ENCODE measurements at regions not wholly inside any gene's neighbourhood (a gene's known extent, or its start where the extent isn't known, plus 50 kb on each side); places are given as distances from the start of the nearest gene placed in this dataset.

DNA sequence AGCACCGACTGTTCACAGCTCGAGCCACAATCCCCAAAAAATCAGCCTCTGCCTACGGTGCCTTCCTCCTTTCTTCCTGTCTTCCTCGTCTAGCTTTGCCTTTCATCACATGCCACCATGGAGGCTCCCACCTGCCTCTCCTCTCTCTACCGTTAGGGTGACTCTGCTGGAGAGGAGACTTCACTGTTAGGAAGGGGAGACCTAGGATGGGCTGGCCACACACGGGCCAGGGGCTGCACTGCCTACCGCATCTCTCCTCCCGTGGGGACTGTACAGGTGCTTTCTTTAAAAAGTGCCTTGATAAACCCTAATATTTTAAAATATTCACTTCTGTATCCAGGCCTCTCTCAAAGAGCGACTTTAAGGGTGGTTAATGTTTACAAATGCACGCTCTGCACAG lies 1104.7 kb downstream of the BCL11B start:
- no peak overlapping the region for H3K4me2 ChIP-seq
- H3K9me3 ChIP-seq (ENCODE audit: low read depth) = no peaks in the 10 kb centered on the region
- H3K79me2 ChIP-seq = no peaks in the 10 kb centered on the region
- no peaks in the 10 kb centered on the region for H3K36me3 ChIP-seq (replicated peaks; ENCODE audit: insufficient read depth, low read depth)
- DNase-seq (ENCODE audit: low spot score) = no peak
- no peak overlapping the region for H3K4me3 ChIP-seq
- H3K27me3 ChIP-seq = no peaks in the 10 kb centered on the region
- 89% methylated on average over 10 of the region's 10 CpGs for WGBS (ENCODE audit: low lambda C conversion rate, missing lambda C conversion rate)
- TF ChIP-seq, protein P1, sequence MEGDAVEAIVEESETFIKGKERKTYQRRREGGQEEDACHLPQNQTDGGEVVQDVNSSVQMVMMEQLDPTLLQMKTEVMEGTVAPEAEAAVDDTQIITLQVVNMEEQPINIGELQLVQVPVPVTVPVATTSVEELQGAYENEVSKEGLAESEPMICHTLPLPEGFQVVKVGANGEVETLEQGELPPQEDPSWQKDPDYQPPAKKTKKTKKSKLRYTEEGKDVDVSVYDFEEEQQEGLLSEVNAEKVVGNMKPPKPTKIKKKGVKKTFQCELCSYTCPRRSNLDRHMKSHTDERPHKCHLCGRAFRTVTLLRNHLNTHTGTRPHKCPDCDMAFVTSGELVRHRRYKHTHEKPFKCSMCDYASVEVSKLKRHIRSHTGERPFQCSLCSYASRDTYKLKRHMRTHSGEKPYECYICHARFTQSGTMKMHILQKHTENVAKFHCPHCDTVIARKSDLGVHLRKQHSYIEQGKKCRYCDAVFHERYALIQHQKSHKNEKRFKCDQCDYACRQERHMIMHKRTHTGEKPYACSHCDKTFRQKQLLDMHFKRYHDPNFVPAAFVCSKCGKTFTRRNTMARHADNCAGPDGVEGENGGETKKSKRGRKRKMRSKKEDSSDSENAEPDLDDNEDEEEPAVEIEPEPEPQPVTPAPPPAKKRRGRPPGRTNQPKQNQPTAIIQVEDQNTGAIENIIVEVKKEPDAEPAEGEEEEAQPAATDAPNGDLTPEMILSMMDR (IDR thresholded peaks at IDR 0.05; ENCODE audit: poor library complexity) = no peak
- no peak for TF ChIP-seq EZH2phosphoT487 (IDR thresholded peaks at IDR 0.05; ENCODE audit: low read depth, severe bottlenecking, unreplicated experiment)
- no peak for TF ChIP-seq EZH2 (IDR thresholded peaks at IDR 0.05; ENCODE audit: borderline replicate concordance)
- H4K20me1 ChIP-seq (ENCODE audit: insufficient read depth, poor library complexity, severe bottlenecking) = no peaks in the 10 kb centered on the region
- no peaks in the 10 kb centered on the region for H3K9me2 ChIP-seq (replicated peaks; ENCODE audit: insufficient read depth)
- H2AFZ ChIP-seq = no peak overlapping the region
- H3K4me1 ChIP-seq (ENCODE audit: insufficient read depth) = no peaks in the 10 kb centered on the region
- H3K27ac ChIP-seq = no peak overlapping the region

DNA sequence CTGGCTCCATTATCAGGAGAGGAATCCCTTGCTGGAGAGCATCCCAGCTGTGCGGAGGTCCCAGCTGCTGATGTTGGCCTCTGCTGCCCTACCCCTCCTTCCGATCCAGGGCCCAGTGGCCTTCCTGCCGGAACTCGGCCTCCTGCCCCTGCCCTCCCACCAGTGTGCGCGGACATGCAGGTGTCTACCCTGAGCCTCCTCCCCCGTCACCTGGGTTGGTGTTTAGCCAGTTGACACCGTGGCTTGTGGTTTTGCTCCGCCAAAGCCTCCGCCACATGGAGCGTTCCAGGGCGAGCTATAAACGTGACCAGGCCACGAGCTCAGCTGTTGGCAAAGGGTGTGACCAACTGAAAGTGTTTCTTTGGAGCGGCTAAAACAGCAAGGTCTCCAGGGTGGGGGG lies 1104.3 kb downstream of the BCL11B start:
- H3K4me1 ChIP-seq (ENCODE audit: insufficient read depth) = no peaks in the 10 kb centered on the region
- H3K36me3 ChIP-seq (replicated peaks; ENCODE audit: insufficient read depth, low read depth) = no peaks in the 10 kb centered on the region
- H3K4me2 ChIP-seq = no peak overlapping the region
- H3K9me3 ChIP-seq (ENCODE audit: low read depth) = no peaks in the 10 kb centered on the region
- no peaks in the 10 kb centered on the region for H3K9me2 ChIP-seq (replicated peaks; ENCODE audit: insufficient read depth)
- H3K79me2 ChIP-seq = no peaks in the 10 kb centered on the region
- H3K4me3 ChIP-seq = no peak overlapping the region
- WGBS (ENCODE audit: low lambda C conversion rate, missing lambda C conversion rate) = 95% methylated on average over 15 of the region's 15 CpGs
- DNase-seq (ENCODE audit: low spot score) = no peak
- H4K20me1 ChIP-seq (ENCODE audit: insufficient read depth, poor library complexity, severe bottlenecking) = no peaks in the 10 kb centered on the region
- H3K27ac ChIP-seq = no peak overlapping the region
- no peak overlapping the region for H2AFZ ChIP-seq
- TF ChIP-seq, protein P1 (IDR thresholded peaks at IDR 0.05; ENCODE audit: poor library complexity) = no peak
- TF ChIP-seq EZH2phosphoT487 (IDR thresholded peaks at IDR 0.05; ENCODE audit: low read depth, severe bottlenecking, unreplicated experiment) (no peak), EZH2 (IDR thresholded peaks at IDR 0.05; ENCODE audit: borderline replicate concordance) (no peak)
- no peaks in the 10 kb centered on the region for H3K27me3 ChIP-seq

DNA sequence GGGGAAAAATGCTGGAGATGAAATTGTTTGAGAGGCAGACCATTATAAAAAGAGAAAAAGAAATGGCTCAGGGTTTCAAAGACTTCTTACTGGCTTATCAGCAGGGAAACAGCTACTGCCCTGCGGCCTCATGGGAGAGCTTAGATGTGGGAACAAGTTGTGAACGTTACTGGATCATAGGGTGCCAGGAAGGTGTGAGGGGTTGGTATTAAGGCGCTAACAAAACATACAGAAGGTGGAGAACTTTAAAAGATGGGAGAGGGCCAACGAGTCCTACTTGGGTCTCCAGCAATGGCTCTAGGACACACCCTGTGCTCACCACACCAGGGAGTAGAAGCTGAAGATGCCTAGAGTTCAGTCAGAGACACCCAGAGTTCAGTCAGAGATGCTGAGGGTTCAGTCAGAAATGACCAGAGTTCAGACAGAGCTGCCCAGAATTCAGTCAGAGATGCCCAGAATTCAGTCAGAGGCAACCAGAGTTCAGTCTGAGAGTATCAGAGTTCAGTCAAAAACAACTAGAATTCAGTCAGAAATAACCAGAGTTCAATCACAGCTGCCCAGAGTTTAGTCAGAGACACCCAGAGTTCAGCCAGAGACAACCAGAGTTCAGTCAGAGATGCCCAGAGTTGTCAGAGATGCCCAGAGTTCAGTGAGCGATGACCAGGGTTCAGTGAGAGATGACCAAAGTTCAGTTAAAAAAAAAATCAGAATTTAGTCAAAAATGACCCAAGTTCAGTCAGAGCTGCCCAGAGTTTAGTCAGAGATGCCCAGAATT lies 1103.6 kb downstream of the BCL11B start:
- TF ChIP-seq EZH2phosphoT487 (IDR thresholded peaks at IDR 0.05; ENCODE audit: low read depth, severe bottlenecking, unreplicated experiment) = no peak
- TF ChIP-seq, protein P1 (IDR thresholded peaks at IDR 0.05; ENCODE audit: poor library complexity) = no peak
- TF ChIP-seq EZH2 (IDR thresholded peaks at IDR 0.05; ENCODE audit: borderline replicate concordance) = no peak
- WGBS (ENCODE audit: low lambda C conversion rate, missing lambda C conversion rate) = 91% methylated on average over 5 of the region's 5 CpGs
- H3K4me3 ChIP-seq = no peak overlapping the region
- no peaks in the 10 kb centered on the region for H3K9me3 ChIP-seq (ENCODE audit: low read depth)
- H2AFZ ChIP-seq = no peak overlapping the region
- H3K27me3 ChIP-seq = no peaks in the 10 kb centered on the region
- H3K9me2 ChIP-seq (replicated peaks; ENCODE audit: insufficient read depth) = no peaks in the 10 kb centered on the region
- H4K20me1 ChIP-seq (ENCODE audit: insufficient read depth, poor library complexity, severe bottlenecking) = no peaks in the 10 kb centered on the region
- H3K27ac ChIP-seq = no peak overlapping the region
- no peaks in the 10 kb centered on the region for H3K36me3 ChIP-seq (replicated peaks; ENCODE audit: insufficient read depth, low read depth)
- H3K4me2 ChIP-seq = no peak overlapping the region
- no peak for DNase-seq (ENCODE audit: low spot score)
- no peaks in the 10 kb centered on the region for H3K79me2 ChIP-seq
- no peaks in the 10 kb centered on the region for H3K4me1 ChIP-seq (ENCODE audit: insufficient read depth)
